CD4-positive, alpha-beta T cell (primary cell): ENCODE measurements at regions not wholly inside any gene's neighbourhood (a gene's known extent, or its start where the extent isn't known, plus 50 kb on each side); places are given as distances from the start of the nearest gene placed in this dataset.

Experiments
- ATAC-seq: fragments of 200-7000 bp; cut with Tn5 transposase; one replicate; pipeline ENCODE4 v1.10.0; 2022; ENCODE audit warnings: mild to moderate bottlenecking; ENCODE audit not compliant: poor library complexity
- CTCF ChIA-PET: fragments of 350-600 bp; sonication (Branson Sonifier 250); formaldehyde crosslinking; loops from one replicate; lab custom pipeline; 2021; ENCODE audit warnings: antibody characterized with exemption, inconsistent platforms; lab: Charles Lee
- POLR2A ChIA-PET: fragments of 350-600 bp; sonication (Branson Sonifier 250); formaldehyde crosslinking; loops from one replicate; lab custom pipeline; 2021; ENCODE audit warnings: antibody characterized with exemption, inconsistent platforms; lab: Charles Lee
- DNase-seq, 14 experiments: peaks; one replicate each; pipeline ENCODE4 v3.0.0-alpha.2; 2013 to 2020; ENCODE audit warnings: mixed read lengths in 2 of 14
- H3K27ac ChIP-seq, 2 donors: one replicate each; pipeline versions ENCODE4 v1.5.1 to v1.7.0; 2013; ENCODE audit warnings: low read length in 2 of 2, low read depth in 1 of 2, mild to moderate bottlenecking in 1 of 2
- H3K27me3 ChIP-seq, 2 experiments: 1 replicate in 1 of 2; 2 replicates in 1 of 2; pipeline versions ENCODE4 v1.6.1 to v1.7.0; 2013; ENCODE audit warnings: low read length in 2 of 2, control low read depth in 1 of 2, mild to moderate bottlenecking in 1 of 2, moderate library complexity in 1 of 2; ENCODE audit not compliant: insufficient read depth in 2 of 2, control insufficient read depth in 1 of 2
- H3K36me3 ChIP-seq: one replicate; pipeline ENCODE4 v1.6.1; 2013; ENCODE audit warnings: low read length, control low read depth; ENCODE audit not compliant: insufficient read depth
- H3K4me1 ChIP-seq: one replicate; pipeline ENCODE4 v1.6.1; 2013; ENCODE audit warnings: low read length, control low read depth; ENCODE audit not compliant: insufficient read depth
- H3K4me3 ChIP-seq: one replicate; pipeline ENCODE4 v1.5.1; 2013; ENCODE audit warnings: mild to moderate bottlenecking, low read length, moderate library complexity
- H3K9me3 ChIP-seq, 2 experiments: 1 replicate in 1 of 2; 2 replicates in 1 of 2; pipeline versions ENCODE4 v1.6.1 to v1.7.0; 2013; ENCODE audit warnings: low read length in 2 of 2, mild to moderate bottlenecking in 2 of 2, control low read depth in 1 of 2, moderate library complexity in 1 of 2; ENCODE audit not compliant: control insufficient read depth in 1 of 2, insufficient read depth in 1 of 2
- H3K27ac Mint-ChIP-seq: one replicate; pipeline ENCODE4 v1.8.0; 2020; ENCODE audit warnings: mixed read lengths
- H3K27me3 Mint-ChIP-seq: one replicate; pipeline ENCODE4 v1.8.0; 2021; ENCODE audit warnings: mixed read lengths
- H3K36me3 Mint-ChIP-seq: one replicate; pipeline ENCODE4 v1.8.0; 2021; ENCODE audit warnings: low read depth, mixed read lengths
- H3K4me1 Mint-ChIP-seq: one replicate; pipeline ENCODE4 v1.8.0; 2021; ENCODE audit warnings: low read depth, mixed read lengths
- H3K4me3 Mint-ChIP-seq: one replicate; pipeline ENCODE4 v1.8.0; 2020; ENCODE audit warnings: mild to moderate bottlenecking, mixed read lengths
- H3K9me3 Mint-ChIP-seq: one replicate; pipeline ENCODE4 v1.8.0; 2020; ENCODE audit warnings: mixed read lengths
- CTCF ChIP-seq: fragments of 200-600 bp; IDR thresholded peaks from one replicate; pipeline ENCODE4 v1.8.0; 2022; ENCODE audit warnings: antibody characterized with exemption, mild to moderate bottlenecking
- intact Hi-C, 2 experiments: fragments of 100-400 bp; cut with DNase I in 1 of 2; cut with micrococcal nuclease in 1 of 2; formaldehyde crosslinking; loops; one replicate each; pipeline versions ENCODE4 v1.15.1 to v1.9.0; 2023 to 2025; cut with DNase I, micrococcal nuclease

- H3K4me1 Mint-ChIP-seq: peaks cover 53% of the 10 kb centered on the region
- DNase-seq: peak in 1 of 14 experiments; percentile 20
- ChIA-PET CTCF (no interaction called here), POLR2A (interaction anchor here (1.2 kb wide), 1 partner anchor 297 kb away, joined by 3 read pairs; no protein-coding TSS in a partner anchor)
- H3K36me3 Mint-ChIP-seq: peaks cover 46% of the 10 kb centered on the region
- peaks cover 36% of the 10 kb centered on the region for H3K4me1 ChIP-seq
- no peak overlapping the region for H3K4me3 ChIP-seq
- TF ChIP-seq CTCF: no peak
- H3K27ac ChIP-seq: no peak overlapping the region
- H3K4me3 Mint-ChIP-seq: no peak overlapping the region
- H3K9me3 Mint-ChIP-seq: peaks cover 12% of the 10 kb centered on the region
- H3K27me3 Mint-ChIP-seq: no peaks in the 10 kb centered on the region
- no peaks in the 10 kb centered on the region for H3K27me3 ChIP-seq
- H3K9me3 ChIP-seq: no peaks in the 10 kb centered on the region
- no peaks in the 10 kb centered on the region for H3K36me3 ChIP-seq
- intact Hi-C loops: no loop called here
- ATAC-seq: no peak
- peak overlapping the region; percentile 23 for H3K27ac Mint-ChIP-seq
These were observed 131.7 kb downstream of the HHIPL2 start for GRCh38 chr1:222416001-222416791.

GRCh38 chr1:222415441-222415840 is 132.5 kb downstream of the HHIPL2 start:
- Mint-ChIP-seq H3K27ac (no peak overlapping the region), H3K36me3 (peaks cover 40% of the 10 kb centered on the region), H3K4me3 (no peak overlapping the region), H3K27me3 (no peaks in the 10 kb centered on the region), H3K4me1 (peaks cover 45% of the 10 kb centered on the region), H3K9me3 (peaks cover 9% of the 10 kb centered on the region)
- no peak for TF ChIP-seq CTCF
- DNase-seq (no peak), ATAC-seq (no peak)
- Histone ChIP-seq H3K27me3 (no peaks in the 10 kb centered on the region), H3K36me3 (no peaks in the 10 kb centered on the region), H3K9me3 (peaks cover 0 to 2% of the 10 kb centered on the region in 2 experiments), H3K27ac (no peak overlapping the region), H3K4me3 (no peak overlapping the region), H3K4me1 (peaks cover 28% of the 10 kb centered on the region)
- ChIA-PET POLR2A (no interaction called here), CTCF (no interaction called here)
- intact Hi-C loops: no loop called here

- DNase-seq: no peak
- no peak overlapping the region for H3K27ac Mint-ChIP-seq
- ChIA-PET CTCF (no interaction called here), POLR2A (no interaction called here)
- H3K27me3 Mint-ChIP-seq: no peaks in the 10 kb centered on the region
- peaks cover 33% of the 10 kb centered on the region for H3K36me3 Mint-ChIP-seq
- H3K4me1 Mint-ChIP-seq: peaks cover 32% of the 10 kb centered on the region
- Histone ChIP-seq H3K36me3 (no peaks in the 10 kb centered on the region), H3K27me3 (no peaks in the 10 kb centered on the region), H3K9me3 (peaks cover 0 to 3% of the 10 kb centered on the region in 2 experiments), H3K4me1 (peaks cover 16% of the 10 kb centered on the region), H3K27ac (no peak overlapping the region), H3K4me3 (no peak overlapping the region)
- peaks cover 5% of the 10 kb centered on the region for H3K9me3 Mint-ChIP-seq
- no peak for ATAC-seq
- no peak for TF ChIP-seq CTCF
- intact Hi-C loops: no loop called here
- no peak overlapping the region for H3K4me3 Mint-ChIP-seq
These were observed 133.8 kb downstream of the HHIPL2 start for GRCh38 chr1:222413991-222414549.
